DOHH2 (cell line): ENCODE measurements at regions not wholly inside any gene's neighbourhood (a gene's known extent, or its start where the extent isn't known, plus 50 kb on each side); places are given as distances from the start of the nearest gene placed in this dataset.

Source experiments
- H3F3A ChIP-seq: fragments of 200-600 bp; sonication (generic), shearing (Covaris generic); 2 replicates; pipeline ENCODE4 v1.6.0; 2016; ENCODE audit warnings: antibody characterized with exemption, mild to moderate bottlenecking; ENCODE audit not compliant: control insufficient read depth, insufficient read depth
- H3K27ac ChIP-seq: fragments of 200-600 bp; sonication (generic); 2 replicates; pipeline ENCODE4 v1.5.1; 2014; ENCODE audit warnings: low read depth, mild to moderate bottlenecking, low read length, moderate library complexity
- H3K27me3 ChIP-seq: fragments of 200-600 bp; sonication (generic); 2 replicates; pipeline ENCODE4 v1.6.1; 2014; ENCODE audit warnings: mild to moderate bottlenecking, low read length, mixed read lengths; ENCODE audit not compliant: control insufficient read depth
- H3K36me3 ChIP-seq: fragments of 200-600 bp; sonication (generic); 2 replicates; pipeline ENCODE4 v1.6.1; 2014; ENCODE audit warnings: mild to moderate bottlenecking, low read length, moderate library complexity, mixed read lengths; ENCODE audit not compliant: control insufficient read depth
- H3K4me1 ChIP-seq: fragments of 200-600 bp; sonication (generic); 2 replicates; pipeline ENCODE4 v1.6.1; 2014; ENCODE audit warnings: mild to moderate bottlenecking, low read length, mixed read lengths; ENCODE audit not compliant: control insufficient read depth
- H3K4me2 ChIP-seq: fragments of 200-600 bp; sonication (generic); 2 replicates; pipeline ENCODE4 v1.6.0; 2014; ENCODE audit warnings: mild to moderate bottlenecking, low read length, moderate library complexity
- H3K4me3 ChIP-seq: fragments of 200-600 bp; sonication (generic); 2 replicates; pipeline ENCODE4 v1.5.1; 2014; ENCODE audit warnings: mild to moderate bottlenecking, low read length, mixed read lengths
- H3K79me2 ChIP-seq: fragments of 200-600 bp; sonication (generic); 2 replicates; pipeline ENCODE4 v1.6.1; 2014; ENCODE audit warnings: mild to moderate bottlenecking, low read length, mixed read lengths; ENCODE audit not compliant: control insufficient read depth
- H3K9me2 ChIP-seq: fragments of 200-600 bp; sonication (generic); replicated peaks from 2 replicates; pipeline ENCODE4 v1.6.1; 2014; ENCODE audit warnings: mild to moderate bottlenecking, low read length, mixed read lengths; ENCODE audit not compliant: control insufficient read depth
- H3K9me3 ChIP-seq: fragments of 200-600 bp; sonication (generic); 2 replicates; pipeline ENCODE4 v1.6.1; 2014; ENCODE audit warnings: antibody characterized with exemption, low read length, mixed read lengths; ENCODE audit not compliant: control insufficient read depth, insufficient read depth
- H4K20me1 ChIP-seq: fragments of 200-600 bp; sonication (generic); 2 replicates; pipeline ENCODE4 v1.6.0; 2014; ENCODE audit warnings: low read depth, mild to moderate bottlenecking, antibody characterized with exemption, low read length, moderate library complexity; ENCODE audit not compliant: control insufficient read depth, insufficient read depth
- CTCF ChIP-seq: fragments of 200-600 bp; sonication (generic); IDR thresholded peaks from one replicate; pipeline ENCODE4 v1.5.1; 2014; ENCODE audit warnings: antibody characterized with exemption, mild to moderate bottlenecking, low read depth, low read length; ENCODE audit not compliant: poor library complexity, severe bottlenecking
- EZH2phosphoT487 ChIP-seq: fragments of 200-600 bp; sonication (generic); IDR thresholded peaks from 2 replicates; pipeline ENCODE4 v1.6.1; 2017; ENCODE audit warnings: borderline replicate concordance, mild to moderate bottlenecking, antibody characterized with exemption, low read length, moderate library complexity, mixed read lengths

- no peak for TF ChIP-seq EZH2phosphoT487
- TF ChIP-seq CTCF = no peak
- no peaks in the 10 kb centered on the region; the same call in 1 of the 2 replicates for H3K9me2 ChIP-seq
- H3K27me3 ChIP-seq = no peaks in the 10 kb centered on the region
- no peaks in the 10 kb centered on the region for H4K20me1 ChIP-seq
- no peaks in the 10 kb centered on the region for H3F3A ChIP-seq
- no peaks in the 10 kb centered on the region for H3K4me1 ChIP-seq
- H3K27ac ChIP-seq = no peak overlapping the region
- no peaks in the 10 kb centered on the region for H3K79me2 ChIP-seq
- H3K4me2 ChIP-seq = no peak overlapping the region
- no peaks in the 10 kb centered on the region for H3K36me3 ChIP-seq
- no peaks in the 10 kb centered on the region for H3K9me3 ChIP-seq
- H3K4me3 ChIP-seq = no peak overlapping the region
These were observed 314.0 kb upstream of the SMARCA2 start for GRCh38 chr9:1701113-1701512.

GRCh38 chr9:1702701-1703100 lies 312.4 kb upstream of the SMARCA2 start:
- Histone ChIP-seq H3K4me2 (no peak overlapping the region), H3K9me2 (no peaks in the 10 kb centered on the region), H3K9me3 (no peaks in the 10 kb centered on the region), H3F3A (no peaks in the 10 kb centered on the region), H3K27ac (no peak overlapping the region), H3K79me2 (no peaks in the 10 kb centered on the region), H3K4me1 (no peaks in the 10 kb centered on the region), H3K4me3 (no peak overlapping the region), H3K36me3 (no peaks in the 10 kb centered on the region), H3K27me3 (no peaks in the 10 kb centered on the region), H4K20me1 (no peaks in the 10 kb centered on the region)
- TF ChIP-seq CTCF = no peak

GRCh38 chr9:1707291-1707690 lies 307.9 kb upstream of the SMARCA2 start:
- H4K20me1 ChIP-seq = no peaks in the 10 kb centered on the region
- no peaks in the 10 kb centered on the region for H3K79me2 ChIP-seq
- no peaks in the 10 kb centered on the region for H3K27me3 ChIP-seq
- no peaks in the 10 kb centered on the region for H3K36me3 ChIP-seq
- H3K4me1 ChIP-seq = no peaks in the 10 kb centered on the region
- H3K27ac ChIP-seq = no peak overlapping the region
- TF ChIP-seq CTCF (no peak), EZH2phosphoT487 (no peak)
- H3K4me3 ChIP-seq = no peak overlapping the region
- no peaks in the 10 kb centered on the region for H3F3A ChIP-seq
- H3K9me2 ChIP-seq = no peaks in the 10 kb centered on the region
- H3K4me2 ChIP-seq = no peak overlapping the region
- H3K9me3 ChIP-seq = no peaks in the 10 kb centered on the region

GRCh38 chr9:1708219-1708618 lies 306.9 kb upstream of the SMARCA2 start:
- TF ChIP-seq EZH2phosphoT487 (no peak), CTCF (no peak)

More at GRCh38 chr9:1708219-1708618, 306.9 kb upstream of the SMARCA2 start:
- no peak overlapping the region for H3K4me3 ChIP-seq
- no peaks in the 10 kb centered on the region for H3K4me1 ChIP-seq
- no peaks in the 10 kb centered on the region for H3K9me2 ChIP-seq
- no peaks in the 10 kb centered on the region for H3F3A ChIP-seq
- no peaks in the 10 kb centered on the region for H3K79me2 ChIP-seq
- no peak overlapping the region for H3K27ac ChIP-seq
- no peaks in the 10 kb centered on the region for H3K9me3 ChIP-seq
- no peaks in the 10 kb centered on the region for H3K27me3 ChIP-seq
- no peak overlapping the region for H3K4me2 ChIP-seq
- no peaks in the 10 kb centered on the region for H4K20me1 ChIP-seq
- no peaks in the 10 kb centered on the region for H3K36me3 ChIP-seq
